ENCODE measurements at regions not wholly inside any gene's neighbourhood (a gene's known extent, or its start where the extent isn't known, plus 50 kb on each side); places are given as distances from the start of the nearest gene placed in this dataset.
A peak's percentile ranks its signal among the peaks of the same experiment; 100 is the strongest.

- no peaks in the 10 kb centered on the region for H3K27me3 ChIP-seq (replicated peaks)
- in situ Hi-C loops (cut with HindIII; ENCODE audit: low pct_ligation_motif_present, low sequenced_read_pairs) = no loop called here
- no peak for TF ChIP-seq CTCF (IDR thresholded peaks at IDR 0.05; ENCODE audit: low read depth, low read length, missing control alignments)
- H3K27ac ChIP-seq = no peak overlapping the region
- no peaks in the 10 kb centered on the region for H3K36me3 ChIP-seq (replicated peaks)
- no peak for DNase-seq
- no peak overlapping the region for H3K4me3 ChIP-seq (ENCODE audit: low read depth, low read length)
Measured at GRCh38 chr12:46450279-46450748, 77.7 kb upstream of the SLC38A2 start.

GRCh38 chr12:46449856-46450255, 77.3 kb upstream of the SLC38A2 start:
- Histone ChIP-seq H3K4me3 (ENCODE audit: low read depth, low read length) (no peak overlapping the region), H3K27ac (no peak overlapping the region), H3K27me3 (replicated peaks) (no peaks in the 10 kb centered on the region), H3K36me3 (replicated peaks) (no peaks in the 10 kb centered on the region)
- TF ChIP-seq CTCF (IDR thresholded peaks at IDR 0.05; ENCODE audit: low read depth, low read length, missing control alignments) = no peak
- DNase-seq = no peak
- in situ Hi-C loops (cut with HindIII; ENCODE audit: low pct_ligation_motif_present, low sequenced_read_pairs) = no loop called here

- DNase-seq = no peak
- Histone ChIP-seq H3K27me3 (replicated peaks) (no peaks in the 10 kb centered on the region), H3K36me3 (replicated peaks) (no peaks in the 10 kb centered on the region), H3K4me3 (ENCODE audit: low read depth, low read length) (no peak overlapping the region), H3K27ac (no peak overlapping the region)
- no peak for TF ChIP-seq CTCF (IDR thresholded peaks at IDR 0.05; ENCODE audit: low read depth, low read length, missing control alignments)
- in situ Hi-C loops (cut with HindIII; ENCODE audit: low pct_ligation_motif_present, low sequenced_read_pairs) = no loop called here
Measured at GRCh38 chr12:46449316-46449715, 76.7 kb upstream of the SLC38A2 start.

GRCh38 chr12:46446645-46447044, 74.1 kb upstream of the SLC38A2 start:
- H3K27ac ChIP-seq = no peak overlapping the region
- H3K36me3 ChIP-seq (replicated peaks) = no peaks in the 10 kb centered on the region

GRCh38 chr12:46445551-46446235, 73.1 kb upstream of the SLC38A2 start:
- no peak for DNase-seq
- H3K36me3 ChIP-seq (replicated peaks) = no peaks in the 10 kb centered on the region
- H3K27ac ChIP-seq = peak overlapping the region; percentile 6
- in situ Hi-C loops (cut with HindIII; ENCODE audit: low pct_ligation_motif_present, low sequenced_read_pairs) = no loop called here
- no peak for TF ChIP-seq CTCF (IDR thresholded peaks at IDR 0.05; ENCODE audit: low read depth, low read length, missing control alignments)
- H3K4me3 ChIP-seq (ENCODE audit: low read depth, low read length) = no peak overlapping the region
- H3K27me3 ChIP-seq (replicated peaks) = no peaks in the 10 kb centered on the region

More at GRCh38 chr12:46446645-46447044, 74.1 kb upstream of the SLC38A2 start:
- no peaks in the 10 kb centered on the region for H3K27me3 ChIP-seq (replicated peaks)
- TF ChIP-seq CTCF (IDR thresholded peaks at IDR 0.05; ENCODE audit: low read depth, low read length, missing control alignments) = no peak
- H3K4me3 ChIP-seq (ENCODE audit: low read depth, low read length) = no peak overlapping the region
- in situ Hi-C loops (cut with HindIII; ENCODE audit: low pct_ligation_motif_present, low sequenced_read_pairs) = no loop called here
- no peak for DNase-seq

- in situ Hi-C loops (cut with HindIII; ENCODE audit: low pct_ligation_motif_present, low sequenced_read_pairs) = no loop called here
- DNase-seq = no peak
- Histone ChIP-seq H3K27me3 (replicated peaks) (no peaks in the 10 kb centered on the region), H3K4me3 (ENCODE audit: low read depth, low read length) (no peak overlapping the region), H3K36me3 (replicated peaks) (no peaks in the 10 kb centered on the region), H3K27ac (no peak overlapping the region)
- TF ChIP-seq CTCF (IDR thresholded peaks at IDR 0.05; ENCODE audit: low read depth, low read length, missing control alignments) = no peak
Measured at GRCh38 chr12:46445093-46445492, 72.5 kb upstream of the SLC38A2 start.

Measured in brain microvascular endothelial cell (primary cell).